ENCODE measurements at regions not wholly inside any gene's neighbourhood (a gene's known extent, or its start where the extent isn't known, plus 50 kb on each side); places are given as distances from the start of the nearest gene placed in this dataset.

DNA sequence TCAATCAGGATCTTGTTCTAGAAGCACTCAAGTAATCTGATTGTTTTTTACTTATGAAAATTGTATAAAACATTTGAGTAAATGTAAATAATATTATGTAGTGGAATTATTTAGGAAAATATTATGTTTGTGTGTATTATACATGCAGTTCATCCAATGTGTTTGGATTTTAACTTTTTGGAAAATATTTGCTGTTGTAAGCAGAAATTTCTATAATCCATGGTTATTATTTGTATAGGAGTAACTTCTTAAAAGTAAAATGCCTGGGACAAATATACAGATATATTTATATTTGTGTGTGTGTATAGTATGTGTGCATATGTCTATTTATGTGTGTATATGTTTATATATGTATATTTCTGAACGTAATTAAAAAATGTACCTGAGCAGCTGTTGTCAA is 1394.6 kb upstream of the AGA start:
- Histone ChIP-seq H3K9ac (ENCODE audit: low read depth in 1 of 2, low read length in 2 of 2) (no peak overlapping the region), H3K4me1 (ENCODE audit: control insufficient read depth in 1 of 2, insufficient read depth in 2 of 2, low read length in 2 of 2) (no peaks in the 10 kb centered on the region), H3K27ac (ENCODE audit: low read depth, low read length) (no peak overlapping the region), H3K27me3 (ENCODE audit: control insufficient read depth in 1 of 2, insufficient read depth in 2 of 2, low read length in 2 of 2) (no peaks in the 10 kb centered on the region), H3K36me3 (ENCODE audit: control insufficient read depth in 1 of 2, insufficient read depth in 2 of 2, low read length in 2 of 2) (no peaks in the 10 kb centered on the region), H3K4me3 (ENCODE audit: low read depth in 1 of 2, low read length in 2 of 2) (no peak overlapping the region), H3K9me3 (ENCODE audit: control insufficient read depth in 1 of 2, low read length in 2 of 2) (no peaks in the 10 kb centered on the region)

GRCh38 chr4:178838776-178839175 is 1396.5 kb upstream of the AGA start:
- no peaks in the 10 kb centered on the region for H3K27me3 ChIP-seq (ENCODE audit: control insufficient read depth in 1 of 2, insufficient read depth in 2 of 2, low read length in 2 of 2)
- no peak overlapping the region for H3K27ac ChIP-seq (ENCODE audit: low read depth, low read length)
- H3K4me3 ChIP-seq (ENCODE audit: low read depth in 1 of 2, low read length in 2 of 2) = no peak overlapping the region
- H3K36me3 ChIP-seq (ENCODE audit: control insufficient read depth in 1 of 2, insufficient read depth in 2 of 2, low read length in 2 of 2) = no peaks in the 10 kb centered on the region
- H3K9me3 ChIP-seq (ENCODE audit: control insufficient read depth in 1 of 2, low read length in 2 of 2) = no peaks in the 10 kb centered on the region
- no peaks in the 10 kb centered on the region for H3K4me1 ChIP-seq (ENCODE audit: control insufficient read depth in 1 of 2, insufficient read depth in 2 of 2, low read length in 2 of 2)
- H3K9ac ChIP-seq (ENCODE audit: low read depth in 1 of 2, low read length in 2 of 2) = no peak overlapping the region

DNA sequence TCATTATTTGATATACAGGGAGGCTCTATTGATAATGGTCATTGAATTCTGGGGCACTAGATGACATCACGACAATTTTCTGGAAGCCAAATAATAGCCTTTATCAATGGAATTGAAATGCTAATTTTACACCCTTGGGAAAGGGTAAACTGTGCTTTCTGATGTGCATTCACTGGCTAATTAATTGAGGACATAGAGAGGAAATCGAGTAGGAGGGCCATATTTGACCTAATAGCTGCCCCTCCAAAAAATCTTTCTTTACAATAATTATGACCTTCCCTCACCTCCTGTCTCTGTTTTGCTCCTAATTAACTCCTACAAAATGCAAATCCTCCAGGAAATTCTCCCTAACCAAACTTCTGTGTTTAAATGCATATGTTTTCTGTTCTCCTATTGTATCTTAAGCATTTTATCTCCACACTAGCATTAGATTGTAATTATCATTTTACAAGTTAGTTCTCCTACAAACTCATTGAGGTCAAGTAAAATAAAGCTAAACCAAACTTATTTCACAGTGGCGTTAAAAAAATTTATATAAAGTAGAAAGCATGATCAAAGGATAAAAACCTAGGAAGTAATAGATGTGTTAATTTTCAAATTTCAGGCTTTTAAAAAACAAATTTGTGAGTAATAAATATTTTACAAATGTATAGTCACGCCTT is 1414.0 kb upstream of the AGA start:
- no peaks in the 10 kb centered on the region for H3K9me3 ChIP-seq (ENCODE audit: control insufficient read depth in 1 of 2, low read length in 2 of 2)
- H3K9ac ChIP-seq (ENCODE audit: low read depth in 1 of 2, low read length in 2 of 2) = no peak overlapping the region
- no peak overlapping the region for H3K4me3 ChIP-seq (ENCODE audit: low read depth in 1 of 2, low read length in 2 of 2)
- H3K36me3 ChIP-seq (ENCODE audit: control insufficient read depth in 1 of 2, insufficient read depth in 2 of 2, low read length in 2 of 2) = no peaks in the 10 kb centered on the region
- no peaks in the 10 kb centered on the region for H3K27me3 ChIP-seq (ENCODE audit: control insufficient read depth in 1 of 2, insufficient read depth in 2 of 2, low read length in 2 of 2)
- no peaks in the 10 kb centered on the region for H3K4me1 ChIP-seq (ENCODE audit: control insufficient read depth in 1 of 2, insufficient read depth in 2 of 2, low read length in 2 of 2)
- H3K27ac ChIP-seq (ENCODE audit: low read depth, low read length) = no peak overlapping the region

DNA sequence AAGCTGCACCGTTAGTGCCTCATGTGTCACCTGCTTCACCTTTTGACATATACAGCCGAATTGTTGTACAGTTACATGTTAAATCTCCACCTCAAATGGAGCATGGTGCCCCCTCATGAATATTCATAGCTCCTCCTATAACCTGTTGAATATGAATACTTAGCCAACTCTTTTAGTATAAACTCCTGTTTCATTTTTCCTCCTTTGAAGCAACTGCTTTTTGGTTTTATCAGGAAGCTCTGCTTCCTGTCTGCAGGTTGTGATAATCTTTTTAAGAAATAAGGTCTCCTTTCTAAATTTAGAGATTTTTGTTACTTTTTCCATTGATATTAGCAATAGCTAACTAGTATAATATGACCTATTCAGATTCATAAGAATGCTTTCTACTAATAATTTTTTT is 1429.2 kb upstream of the AGA start:
- H3K4me3 ChIP-seq (ENCODE audit: low read depth in 1 of 2, low read length in 2 of 2) = no peak overlapping the region
- H3K27ac ChIP-seq (ENCODE audit: low read depth, low read length) = no peak overlapping the region
- H3K27me3 ChIP-seq (ENCODE audit: control insufficient read depth in 1 of 2, insufficient read depth in 2 of 2, low read length in 2 of 2) = no peaks in the 10 kb centered on the region
- no peaks in the 10 kb centered on the region for H3K9me3 ChIP-seq (ENCODE audit: control insufficient read depth in 1 of 2, low read length in 2 of 2)
- H3K9ac ChIP-seq (ENCODE audit: low read depth in 1 of 2, low read length in 2 of 2) = no peak overlapping the region
- no peaks in the 10 kb centered on the region for H3K36me3 ChIP-seq (ENCODE audit: control insufficient read depth in 1 of 2, insufficient read depth in 2 of 2, low read length in 2 of 2)
- no peaks in the 10 kb centered on the region for H3K4me1 ChIP-seq (ENCODE audit: control insufficient read depth in 1 of 2, insufficient read depth in 2 of 2, low read length in 2 of 2)

GRCh38 chr4:178881937-178882336 is 1439.7 kb upstream of the AGA start:
- H3K4me3 ChIP-seq (ENCODE audit: low read depth in 1 of 2, low read length in 2 of 2) = no peak overlapping the region
- peaks cover 9 to 11% of the 10 kb centered on the region in 2 donors for H3K9me3 ChIP-seq (ENCODE audit: control insufficient read depth in 1 of 2, low read length in 2 of 2)
- no peaks in the 10 kb centered on the region for H3K36me3 ChIP-seq (ENCODE audit: control insufficient read depth in 1 of 2, insufficient read depth in 2 of 2, low read length in 2 of 2)
- H3K4me1 ChIP-seq (ENCODE audit: control insufficient read depth in 1 of 2, insufficient read depth in 2 of 2, low read length in 2 of 2) = no peaks in the 10 kb centered on the region
- no peaks in the 10 kb centered on the region for H3K27me3 ChIP-seq (ENCODE audit: control insufficient read depth in 1 of 2, insufficient read depth in 2 of 2, low read length in 2 of 2)
- no peak overlapping the region for H3K27ac ChIP-seq (ENCODE audit: low read depth, low read length)
- H3K9ac ChIP-seq (ENCODE audit: low read depth in 1 of 2, low read length in 2 of 2) = no peak overlapping the region

DNA sequence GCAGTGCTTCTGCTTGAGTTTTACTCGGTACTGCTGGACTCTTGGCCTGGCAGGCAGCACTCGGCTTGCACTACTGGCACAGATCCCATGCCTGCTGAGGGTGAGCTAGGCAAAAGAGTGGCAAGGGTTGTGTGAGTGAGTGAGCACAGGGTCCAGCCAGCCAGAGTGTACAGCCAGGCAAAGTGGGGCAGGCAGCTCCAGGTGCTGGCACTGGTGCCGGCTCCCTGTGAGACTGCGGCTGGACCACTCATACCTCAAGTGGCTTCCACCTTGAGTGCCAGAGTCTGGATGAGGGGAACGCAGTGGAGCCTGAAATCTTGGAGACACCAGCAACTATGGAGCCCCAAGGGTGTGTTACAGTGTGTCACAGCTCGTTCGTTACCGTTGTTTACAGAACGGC is 1451.9 kb upstream of the AGA start:
- Histone ChIP-seq H3K9me3 (ENCODE audit: control insufficient read depth in 1 of 2, low read length in 2 of 2) (no peaks in the 10 kb centered on the region), H3K4me3 (ENCODE audit: low read depth in 1 of 2, low read length in 2 of 2) (no peak overlapping the region), H3K9ac (ENCODE audit: low read depth in 1 of 2, low read length in 2 of 2) (no peak overlapping the region), H3K27me3 (ENCODE audit: control insufficient read depth in 1 of 2, insufficient read depth in 2 of 2, low read length in 2 of 2) (no peaks in the 10 kb centered on the region), H3K4me1 (ENCODE audit: control insufficient read depth in 1 of 2, insufficient read depth in 2 of 2, low read length in 2 of 2) (no peaks in the 10 kb centered on the region), H3K36me3 (ENCODE audit: control insufficient read depth in 1 of 2, insufficient read depth in 2 of 2, low read length in 2 of 2) (no peaks in the 10 kb centered on the region), H3K27ac (ENCODE audit: low read depth, low read length) (no peak overlapping the region)

GRCh38 chr4:178899084-178899483 is 1456.8 kb upstream of the AGA start:
- Histone ChIP-seq H3K27me3 (ENCODE audit: control insufficient read depth in 1 of 2, insufficient read depth in 2 of 2, low read length in 2 of 2) (no peaks in the 10 kb centered on the region), H3K4me1 (ENCODE audit: control insufficient read depth in 1 of 2, insufficient read depth in 2 of 2, low read length in 2 of 2) (no peaks in the 10 kb centered on the region), H3K9ac (ENCODE audit: low read depth in 1 of 2, low read length in 2 of 2) (no peak overlapping the region), H3K36me3 (ENCODE audit: control insufficient read depth in 1 of 2, insufficient read depth in 2 of 2, low read length in 2 of 2) (no peaks in the 10 kb centered on the region), H3K4me3 (ENCODE audit: low read depth in 1 of 2, low read length in 2 of 2) (no peak overlapping the region), H3K9me3 (ENCODE audit: control insufficient read depth in 1 of 2, low read length in 2 of 2) (peaks cover 0 to 7% of the 10 kb centered on the region in 2 donors), H3K27ac (ENCODE audit: low read depth, low read length) (no peak overlapping the region)

DNA sequence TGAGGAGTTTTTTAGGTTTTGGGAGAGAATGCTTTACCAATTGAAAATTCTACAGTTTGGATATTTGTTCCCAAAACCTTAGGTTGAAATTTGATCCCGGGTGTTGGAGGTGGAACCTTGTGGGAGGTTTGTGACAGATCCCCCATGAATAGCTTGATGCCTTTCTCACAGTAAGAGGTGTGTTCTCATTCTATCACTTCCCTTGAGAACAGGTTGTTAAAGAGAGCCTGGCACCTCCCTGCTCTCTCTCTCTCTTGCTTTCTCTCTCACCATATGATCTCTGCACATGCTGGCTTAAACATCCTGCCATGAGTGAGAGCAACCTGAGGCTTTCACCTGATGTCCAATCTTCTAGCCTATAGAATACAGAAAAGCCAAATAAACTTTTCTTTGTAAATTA is 1475.5 kb upstream of the AGA start:
- Histone ChIP-seq H3K4me3 (ENCODE audit: low read depth in 1 of 2, low read length in 2 of 2) (no peak overlapping the region), H3K9me3 (ENCODE audit: control insufficient read depth in 1 of 2, low read length in 2 of 2) (peaks cover 4 to 5% of the 10 kb centered on the region in 2 donors), H3K27me3 (ENCODE audit: control insufficient read depth in 1 of 2, insufficient read depth in 2 of 2, low read length in 2 of 2) (no peaks in the 10 kb centered on the region), H3K4me1 (ENCODE audit: control insufficient read depth in 1 of 2, insufficient read depth in 2 of 2, low read length in 2 of 2) (no peaks in the 10 kb centered on the region), H3K27ac (ENCODE audit: low read depth, low read length) (no peak overlapping the region), H3K9ac (ENCODE audit: low read depth in 1 of 2, low read length in 2 of 2) (no peak overlapping the region), H3K36me3 (ENCODE audit: control insufficient read depth in 1 of 2, insufficient read depth in 2 of 2, low read length in 2 of 2) (no peaks in the 10 kb centered on the region)

DNA sequence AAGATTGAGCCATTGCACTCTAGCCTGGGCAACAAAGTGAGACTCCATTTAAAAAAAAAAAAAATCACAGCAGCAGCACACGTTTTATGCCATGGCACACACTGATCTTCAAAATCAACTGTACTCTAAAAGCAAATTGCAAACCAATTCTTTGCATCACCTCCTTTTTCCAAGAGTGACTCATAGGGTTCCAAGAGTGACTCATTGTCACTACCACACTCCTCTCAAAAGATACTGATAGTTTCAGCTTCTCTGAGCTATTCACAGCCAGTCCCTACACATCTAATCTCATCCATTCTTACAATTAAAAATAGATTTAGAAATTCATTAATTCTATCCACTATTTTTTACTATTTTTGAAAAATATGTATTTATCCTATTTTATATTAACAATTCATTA is 1494.9 kb upstream of the AGA start:
- H3K27ac ChIP-seq (ENCODE audit: low read depth, low read length) = no peak overlapping the region
- no peaks in the 10 kb centered on the region for H3K36me3 ChIP-seq (ENCODE audit: control insufficient read depth in 1 of 2, insufficient read depth in 2 of 2, low read length in 2 of 2)
- H3K4me1 ChIP-seq (ENCODE audit: control insufficient read depth in 1 of 2, insufficient read depth in 2 of 2, low read length in 2 of 2) = no peaks in the 10 kb centered on the region
- H3K9me3 ChIP-seq (ENCODE audit: control insufficient read depth in 1 of 2, low read length in 2 of 2) = no peaks in the 10 kb centered on the region
- H3K4me3 ChIP-seq (ENCODE audit: low read depth in 1 of 2, low read length in 2 of 2) = no peak overlapping the region
- H3K9ac ChIP-seq (ENCODE audit: low read depth in 1 of 2, low read length in 2 of 2) = no peak overlapping the region
- H3K27me3 ChIP-seq (ENCODE audit: control insufficient read depth in 1 of 2, insufficient read depth in 2 of 2, low read length in 2 of 2) = no peaks in the 10 kb centered on the region

GRCh38 chr4:178941975-178942374 is 1499.7 kb upstream of the AGA start:
- H3K27me3 ChIP-seq (ENCODE audit: control insufficient read depth in 1 of 2, insufficient read depth in 2 of 2, low read length in 2 of 2) = no peaks in the 10 kb centered on the region
- H3K27ac ChIP-seq (ENCODE audit: low read depth, low read length) = no peak overlapping the region
- no peak overlapping the region for H3K4me3 ChIP-seq (ENCODE audit: low read depth in 1 of 2, low read length in 2 of 2)
- H3K9me3 ChIP-seq (ENCODE audit: control insufficient read depth in 1 of 2, low read length in 2 of 2) = peaks cover 0 to 9% of the 10 kb centered on the region in 2 donors
- no peaks in the 10 kb centered on the region for H3K36me3 ChIP-seq (ENCODE audit: control insufficient read depth in 1 of 2, insufficient read depth in 2 of 2, low read length in 2 of 2)
- H3K4me1 ChIP-seq (ENCODE audit: control insufficient read depth in 1 of 2, insufficient read depth in 2 of 2, low read length in 2 of 2) = no peaks in the 10 kb centered on the region
- H3K9ac ChIP-seq (ENCODE audit: low read depth in 1 of 2, low read length in 2 of 2) = no peak overlapping the region
